Type B pancreatic cell (in vitro differentiated cells): ENCODE measurements at regions not wholly inside any gene's neighbourhood (a gene's known extent, or its start where the extent isn't known, plus 50 kb on each side); places are given as distances from the start of the nearest gene placed in this dataset.

Experiments
- DNase-seq: peaks from one replicate; pipeline ENCODE4 v3.0.0; 2021; ENCODE audit warnings: mixed read lengths; ENCODE audit not compliant: unreplicated experiment; ENCODE audit errors: extremely low spot score
- H3K27ac Mint-ChIP-seq: 2 replicates; pipeline ENCODE4 v1.8.0; 2021; ENCODE audit warnings: mild to moderate bottlenecking, mixed read lengths
- H3K27me3 Mint-ChIP-seq: 2 replicates; pipeline ENCODE4 v1.8.0; 2021; ENCODE audit warnings: mixed read lengths
- H3K36me3 Mint-ChIP-seq: 2 replicates; pipeline ENCODE4 v1.8.0; 2021; ENCODE audit warnings: mixed read lengths
- H3K4me1 Mint-ChIP-seq: one replicate; pipeline ENCODE4 v1.8.0; 2021; ENCODE audit warnings: mixed read lengths; ENCODE audit not compliant: unreplicated experiment
- H3K4me3 Mint-ChIP-seq: 2 replicates; pipeline ENCODE4 v1.8.0; 2021; ENCODE audit warnings: mild to moderate bottlenecking, mixed read lengths
- H3K9me3 Mint-ChIP-seq: 2 replicates; pipeline ENCODE4 v1.8.0; 2021; ENCODE audit warnings: mixed read lengths
- CTCF ChIP-seq: fragments of 200-600 bp; sonication (generic); conservative IDR thresholded peaks from 2 replicates; pipeline ENCODE4 v1.5.0; 2021; ENCODE audit warnings: antibody characterized with exemption, mild to moderate bottlenecking

- H3K4me3 Mint-ChIP-seq: no peak overlapping the region
- no peaks in the 10 kb centered on the region for H3K4me1 Mint-ChIP-seq
- H3K36me3 Mint-ChIP-seq: no peaks in the 10 kb centered on the region
- no peaks in the 10 kb centered on the region for H3K9me3 Mint-ChIP-seq
- TF ChIP-seq CTCF: no peak
- no peak for DNase-seq
- no peaks in the 10 kb centered on the region for H3K27me3 Mint-ChIP-seq
- no peak overlapping the region for H3K27ac Mint-ChIP-seq
Observed at GRCh38 chr11:81373986-81374385, 1359.7 kb downstream of the FAM181B start.

- Mint-ChIP-seq H3K27me3 (no peaks in the 10 kb centered on the region), H3K27ac (no peak overlapping the region), H3K4me3 (no peak overlapping the region), H3K9me3 (no peaks in the 10 kb centered on the region), H3K36me3 (no peaks in the 10 kb centered on the region), H3K4me1 (no peaks in the 10 kb centered on the region)
- DNase-seq: no peak
- TF ChIP-seq CTCF: no peak
Observed at GRCh38 chr11:81368192-81368591, 1365.5 kb downstream of the FAM181B start.

- Mint-ChIP-seq H3K9me3 (no peaks in the 10 kb centered on the region), H3K4me1 (no peaks in the 10 kb centered on the region), H3K27ac (no peak overlapping the region), H3K27me3 (peaks cover 4% of the 10 kb centered on the region), H3K36me3 (no peaks in the 10 kb centered on the region), H3K4me3 (no peak overlapping the region)
- no peak for TF ChIP-seq CTCF
- DNase-seq: no peak
Observed at GRCh38 chr11:81365496-81365895, 1368.2 kb downstream of the FAM181B start.

- TF ChIP-seq CTCF: no peak
- Mint-ChIP-seq H3K27ac (no peak overlapping the region), H3K27me3 (peaks cover 4% of the 10 kb centered on the region), H3K4me1 (no peaks in the 10 kb centered on the region), H3K36me3 (no peaks in the 10 kb centered on the region), H3K9me3 (no peaks in the 10 kb centered on the region), H3K4me3 (no peak overlapping the region)
- no peak for DNase-seq
Observed at GRCh38 chr11:81359476-81359875, 1374.2 kb downstream of the FAM181B start.

GRCh38 chr11:81345609-81346008 is 1388.1 kb downstream of the FAM181B start:
- Mint-ChIP-seq H3K36me3 (no peaks in the 10 kb centered on the region), H3K4me3 (no peak overlapping the region), H3K27ac (no peak overlapping the region), H3K27me3 (no peaks in the 10 kb centered on the region), H3K4me1 (peaks cover 5% of the 10 kb centered on the region), H3K9me3 (no peaks in the 10 kb centered on the region)
- DNase-seq: no peak
- TF ChIP-seq CTCF: no peak

GRCh38 chr11:81342966-81343365 is 1390.7 kb downstream of the FAM181B start:
- no peak for TF ChIP-seq CTCF
- H3K36me3 Mint-ChIP-seq: no peaks in the 10 kb centered on the region
- no peaks in the 10 kb centered on the region for H3K9me3 Mint-ChIP-seq
- DNase-seq: no peak
- no peak overlapping the region for H3K27ac Mint-ChIP-seq
- peaks cover 5% of the 10 kb centered on the region for H3K4me1 Mint-ChIP-seq
- peaks cover 1% of the 10 kb centered on the region for H3K27me3 Mint-ChIP-seq
- no peak overlapping the region for H3K4me3 Mint-ChIP-seq
